ENCODE measurements at regions not wholly inside any gene's neighbourhood (a gene's known extent, or its start where the extent isn't known, plus 50 kb on each side); places are given as distances from the start of the nearest gene placed in this dataset.

DNA sequence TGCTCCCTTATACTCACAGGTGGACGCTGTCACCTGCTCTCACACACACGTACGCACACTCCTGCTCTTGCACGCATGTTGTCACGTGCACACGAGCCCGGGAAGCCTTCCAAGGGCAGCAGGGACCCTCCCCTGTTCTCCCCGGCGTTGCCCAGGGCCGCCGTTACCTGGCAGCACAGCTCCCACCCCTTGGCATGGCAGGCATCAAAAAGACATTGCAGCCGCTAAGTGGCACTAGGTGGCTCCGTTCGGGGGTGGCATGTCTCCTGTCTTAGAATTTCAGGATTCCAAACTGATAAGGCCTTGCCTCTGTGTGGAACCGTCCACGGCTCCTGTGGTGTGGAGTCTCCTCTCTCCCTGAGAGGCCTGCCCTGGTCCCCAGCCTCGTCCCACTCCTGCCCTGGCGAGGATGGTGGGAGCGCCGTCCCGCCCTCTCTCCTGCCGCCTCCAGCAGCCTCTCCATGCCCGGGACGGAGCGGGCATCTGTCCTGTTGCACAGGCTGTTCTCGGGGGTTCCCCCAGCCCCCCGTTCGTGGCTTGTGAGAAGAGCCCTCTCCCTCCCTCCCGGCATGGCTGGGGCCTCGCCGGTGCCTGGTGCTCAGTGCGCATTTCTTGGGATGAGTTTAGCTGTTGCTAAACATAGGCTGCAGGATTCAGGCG, 126.7 kb upstream of the GSE1 start:
- WGBS, 2 donors = 77 to 79% methylated on average over 33 of the region's 33 CpGs
- Histone ChIP-seq H3K4me3 (no peak overlapping the region), H3K9me3 (no peaks in the 10 kb centered on the region), H3K36me3 (replicated peaks in 1 of 2; ENCODE audit: insufficient read depth in 1 of 2, low read depth in 2 of 2) (no peaks in the 10 kb centered on the region), H3K27ac (no peak overlapping the region), H3K4me1 (peaks cover 8% of the 10 kb centered on the region), H3K27me3 (no peaks in the 10 kb centered on the region)
- ATAC-seq (peak; percentile 43), DNase-seq (peak in 3 of 4 donors; percentile 43 to 49 (median 47))
- intact Hi-C loops (cut with DNase I) = no loop called here
- TF ChIP-seq CTCF (IDR thresholded peaks at IDR 0.05) = peak in 2 of 7 experiments; percentile 7 to 12
- TF ChIP-seq POLR2A (IDR thresholded peaks at IDR 0.05) = no peak

- TF ChIP-seq CTCF (IDR thresholded peaks at IDR 0.05) (no peak), POLR2A (IDR thresholded peaks at IDR 0.05) (no peak)
- intact Hi-C loops (cut with DNase I) = no loop called here
- DNase-seq = no peak
- no peaks in the 10 kb centered on the region for H3K9me3 ChIP-seq
- 84 to 88% methylated on average over 7 to 8 of the region's 8 CpGs for WGBS, 2 donors
- H3K27ac ChIP-seq = no peak overlapping the region
- H3K27me3 ChIP-seq = no peaks in the 10 kb centered on the region
- no peak for ATAC-seq
- H3K36me3 ChIP-seq (replicated peaks in 1 of 2; ENCODE audit: insufficient read depth in 1 of 2, low read depth in 2 of 2) = no peaks in the 10 kb centered on the region
- H3K4me1 ChIP-seq = peaks cover 28% of the 10 kb centered on the region
- no peak overlapping the region for H3K4me3 ChIP-seq
Observed at GRCh38 chr16:85488414-85488813, 124.7 kb upstream of the GSE1 start.

DNA sequence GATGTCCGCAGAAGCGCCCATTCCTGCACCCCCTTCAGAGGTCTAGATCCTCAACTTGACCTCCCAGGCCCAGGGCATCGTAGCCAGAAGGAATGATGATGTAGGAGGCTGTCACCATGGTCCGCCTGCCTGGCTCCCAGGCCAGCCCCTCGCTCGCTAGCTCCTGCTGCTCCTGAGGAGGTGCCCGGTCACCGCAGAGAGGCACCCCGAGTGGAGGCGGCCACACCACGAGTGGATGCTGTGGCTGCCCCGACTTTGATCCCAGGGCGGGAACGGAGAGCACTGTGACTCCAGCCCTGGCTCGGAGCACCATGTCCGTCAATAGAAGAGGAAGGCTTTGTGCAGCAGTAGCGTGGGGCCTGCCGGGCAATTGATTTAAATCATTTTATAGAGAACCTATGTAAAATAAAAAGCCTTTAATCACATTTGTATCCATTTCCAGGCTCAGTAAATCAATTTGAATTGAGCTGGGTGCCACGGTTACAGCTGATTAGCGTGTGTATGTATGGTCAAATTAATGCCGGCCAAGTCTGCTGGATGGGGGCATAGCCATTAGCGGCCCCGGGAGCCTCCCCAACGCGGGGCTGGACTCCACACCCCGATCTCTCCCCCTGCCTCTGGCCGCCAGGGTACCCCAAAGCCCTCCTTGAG, 122.6 kb upstream of the GSE1 start:
- H3K9me3 ChIP-seq = no peaks in the 10 kb centered on the region
- WGBS, 2 donors = 73 to 78% methylated on average over 19 to 23 of the region's 27 CpGs
- DNase-seq (no peak), ATAC-seq (no peak)
- no peaks in the 10 kb centered on the region for H3K27me3 ChIP-seq
- H3K4me1 ChIP-seq = peaks cover 29% of the 10 kb centered on the region
- intact Hi-C loops (cut with DNase I) = no loop called here
- H3K36me3 ChIP-seq (replicated peaks in 1 of 2; ENCODE audit: insufficient read depth in 1 of 2, low read depth in 2 of 2) = no peaks in the 10 kb centered on the region
- H3K27ac ChIP-seq = peak overlapping the region; percentile 80 to 96 (median 85)
- H3K4me3 ChIP-seq = no peak overlapping the region
- TF ChIP-seq POLR2A (IDR thresholded peaks at IDR 0.05) = no peak
- no peak for TF ChIP-seq CTCF (IDR thresholded peaks at IDR 0.05)

DNA sequence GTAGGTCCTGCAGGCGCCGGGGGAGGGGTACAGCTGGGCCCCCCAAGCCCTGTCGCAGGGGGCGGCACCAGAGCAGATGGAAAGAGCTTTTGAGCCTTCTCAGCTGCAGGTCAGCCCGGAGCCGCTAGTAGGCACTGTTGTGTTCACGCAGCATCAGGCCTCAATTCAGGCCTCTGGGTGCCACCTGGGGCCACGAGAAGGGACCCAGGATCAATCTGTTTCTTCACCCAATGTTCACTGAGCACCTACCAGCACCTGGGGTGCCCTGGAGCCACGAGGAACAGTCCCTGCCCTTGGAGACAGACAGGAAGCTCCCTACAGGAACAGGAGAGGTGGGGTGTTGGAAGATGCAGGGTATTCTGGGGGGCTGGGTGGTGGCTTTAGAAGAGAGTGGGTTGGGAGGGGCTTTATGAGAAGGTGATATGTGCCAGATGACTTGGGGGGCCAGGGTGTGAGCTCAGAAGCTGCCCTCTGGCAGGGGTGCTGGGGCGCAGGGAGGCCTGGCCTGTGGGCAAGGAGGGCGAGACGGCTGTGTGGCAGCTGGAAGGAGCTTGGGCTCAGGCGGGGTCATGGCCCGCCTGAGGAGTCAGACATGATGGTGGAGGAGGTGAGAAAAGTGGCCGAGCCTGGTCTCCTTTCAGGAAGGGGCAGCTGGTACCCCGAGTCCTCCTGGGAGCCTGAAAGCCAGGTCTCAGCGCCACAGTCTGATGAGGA, 121.9 kb upstream of the GSE1 start:
- DNase-seq = peak; percentile 49 to 74 (median 64)
- intact Hi-C loops (cut with DNase I) = no loop called here
- peak; percentile 30 for ATAC-seq
- H3K27me3 ChIP-seq = no peaks in the 10 kb centered on the region
- H3K4me3 ChIP-seq = no peak overlapping the region
- 57 to 58% methylated on average over 15 of the region's 17 CpGs for WGBS, 2 donors
- TF ChIP-seq CTCF (IDR thresholded peaks at IDR 0.05) = peak; percentile 59 to 85 (median 72)
- TF ChIP-seq POLR2A (IDR thresholded peaks at IDR 0.05) = no peak
- H3K9me3 ChIP-seq = no peaks in the 10 kb centered on the region
- H3K4me1 ChIP-seq = peaks cover 29% of the 10 kb centered on the region
- peak overlapping the region; percentile 80 to 96 (median 85) for H3K27ac ChIP-seq
- H3K36me3 ChIP-seq (replicated peaks in 1 of 2; ENCODE audit: insufficient read depth in 1 of 2, low read depth in 2 of 2) = no peaks in the 10 kb centered on the region

All from body of pancreas (tissue), 4 donors.